GM23248 (cell line): ENCODE measurements at regions not wholly inside any gene's neighbourhood (a gene's known extent, or its start where the extent isn't known, plus 50 kb on each side); places are given as distances from the start of the nearest gene placed in this dataset.

Experiments used
- EZH2 ChIP-seq: fragments of 200-600 bp; sonication (generic); IDR thresholded peaks from 2 replicates; pipeline ENCODE4 v1.6.1; 2018; ENCODE audit warnings: antibody characterized with exemption, mild to moderate bottlenecking; ENCODE audit not compliant: insufficient read depth, poor library complexity, severe bottlenecking
- EZH2phosphoT487 ChIP-seq: fragments of 200-600 bp; sonication (generic); IDR thresholded peaks from 2 replicates; pipeline ENCODE4 v1.6.1; 2018; ENCODE audit warnings: antibody characterized with exemption, moderate library complexity, mild to moderate bottlenecking, low read depth; ENCODE audit not compliant: insufficient read depth

GRCh38 chrX:122133478-122133877 is 1050.6 kb upstream of the GRIA3 start:
- TF ChIP-seq EZH2 (no peak), EZH2phosphoT487 (no peak)
